Activated naive CD4-positive, alpha-beta T cell treated with anti-CD3 and anti-CD28 coated beads for 36 hours (primary cell): ENCODE measurements at regions not wholly inside any gene's neighbourhood (a gene's known extent, or its start where the extent isn't known, plus 50 kb on each side); places are given as distances from the start of the nearest gene placed in this dataset.
A peak's percentile ranks its signal among the peaks of the same experiment; 100 is the strongest.

Experiments used
- CTCF ChIA-PET: fragments of 350-600 bp; sonication (Branson Sonifier 250); formaldehyde crosslinking; loops from one replicate; lab custom pipeline; 2021; ENCODE audit warnings: antibody characterized with exemption; lab: Charles Lee
- DNase-seq: peaks from one replicate; pipeline ENCODE4 v3.0.0-alpha.2; 2020
- H3K27ac Mint-ChIP-seq: one replicate; pipeline ENCODE4 v1.8.0; 2021; ENCODE audit warnings: mild to moderate bottlenecking, mixed read lengths
- H3K27me3 Mint-ChIP-seq: one replicate; pipeline ENCODE4 v1.8.0; 2021; ENCODE audit warnings: low read depth, mixed read lengths
- H3K36me3 Mint-ChIP-seq: one replicate; pipeline ENCODE4 v1.8.0; 2021; ENCODE audit warnings: low read depth, mixed read lengths
- H3K4me1 Mint-ChIP-seq: one replicate; pipeline ENCODE4 v1.8.0; 2021; ENCODE audit warnings: low read depth, mixed read lengths
- H3K4me3 Mint-ChIP-seq: one replicate; pipeline ENCODE4 v1.8.0; 2021; ENCODE audit warnings: mild to moderate bottlenecking, moderate library complexity, mixed read lengths
- H3K9me3 Mint-ChIP-seq: one replicate; pipeline ENCODE4 v1.8.0; 2021; ENCODE audit warnings: mixed read lengths
- intact Hi-C: fragments of 100-400 bp; cut with micrococcal nuclease; formaldehyde crosslinking; loops from one replicate; pipeline ENCODE4 v1.15.1; 2023

DNA sequence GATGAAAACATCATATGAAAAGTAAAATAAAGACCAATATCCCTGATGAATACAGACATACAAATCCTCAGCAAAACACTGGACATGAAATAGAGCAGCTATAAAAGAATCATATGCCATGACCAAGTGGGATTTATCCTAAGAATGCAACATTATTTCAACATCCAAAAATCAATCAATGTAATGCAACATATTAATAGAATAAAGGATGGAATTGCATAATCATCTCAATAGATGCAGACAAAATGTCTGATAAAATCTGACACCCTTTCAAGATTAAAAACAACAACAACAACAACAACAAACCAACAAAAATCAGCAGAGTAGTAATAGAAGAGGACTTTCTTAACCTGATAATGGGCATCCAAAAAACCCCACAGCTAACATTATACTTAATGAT, 63.8 kb upstream of the IL1R1 start:
- no peaks in the 10 kb centered on the region for H3K36me3 Mint-ChIP-seq
- H3K4me1 Mint-ChIP-seq, result peaks cover 47% of the 10 kb centered on the region
- peaks cover 2% of the 10 kb centered on the region for H3K9me3 Mint-ChIP-seq
- no peak overlapping the region for H3K27ac Mint-ChIP-seq
- H3K4me3 Mint-ChIP-seq, result no peak overlapping the region
- intact Hi-C loops, result no loop called here
- no peak for DNase-seq
- CTCF ChIA-PET, result interaction anchor here (0.7 to 1.2 kb wide), 5 partner anchors 11 to 162 kb away, joined by 3 to 5 read pairs (median 3); no protein-coding TSS in a partner anchor
- no peaks in the 10 kb centered on the region for H3K27me3 Mint-ChIP-seq

GRCh38 chr2:102080451-102081242, 61.9 kb upstream of the IL1R1 start:
- intact Hi-C loops, result loop anchor here (5.0 kb wide), 2 partner anchors 337 to 363 kb away; no protein-coding TSS in a partner anchor
- DNase-seq, result no peak
- Mint-ChIP-seq H3K9me3 (peaks cover 2% of the 10 kb centered on the region), H3K4me3 (no peak overlapping the region), H3K27ac (peak overlapping the region; percentile 26), H3K4me1 (peaks cover 60% of the 10 kb centered on the region), H3K36me3 (no peaks in the 10 kb centered on the region), H3K27me3 (no peaks in the 10 kb centered on the region)
- CTCF ChIA-PET, result interaction anchor here (1.0 to 1.5 kb wide), 3 partner anchors 18 to 160 kb away, joined by 3 to 5 read pairs (median 3); no protein-coding TSS in a partner anchor

DNA sequence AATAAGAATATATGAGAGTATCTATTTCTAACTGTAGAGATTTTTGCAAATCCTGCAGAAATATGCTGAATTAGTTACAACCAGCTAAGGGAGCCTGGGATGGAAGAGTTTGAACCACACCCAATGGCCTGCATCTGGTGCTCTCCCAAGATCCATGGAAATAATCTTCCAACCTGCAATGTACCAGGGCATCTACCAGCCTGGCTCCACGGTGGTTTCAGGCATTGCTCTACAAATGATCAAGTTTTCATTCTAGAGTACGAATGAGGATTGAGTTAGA, 61.4 kb upstream of the IL1R1 start:
- H3K4me1 Mint-ChIP-seq, result peaks cover 60% of the 10 kb centered on the region
- H3K36me3 Mint-ChIP-seq, result no peaks in the 10 kb centered on the region

GRCh38 chr2:102081606-102082005, 60.9 kb upstream of the IL1R1 start:
- intact Hi-C loops, result loop anchor here (2.0 to 5.0 kb wide), 3 partner anchors 336 to 775 kb away; no protein-coding TSS in a partner anchor
- H3K4me3 Mint-ChIP-seq, result no peak overlapping the region
- CTCF ChIA-PET, result no interaction called here
- no peak for DNase-seq
- no peak overlapping the region for H3K27ac Mint-ChIP-seq
- no peaks in the 10 kb centered on the region for H3K27me3 Mint-ChIP-seq
- peaks cover 2% of the 10 kb centered on the region for H3K9me3 Mint-ChIP-seq
- H3K4me1 Mint-ChIP-seq, result peaks cover 60% of the 10 kb centered on the region
- H3K36me3 Mint-ChIP-seq, result no peaks in the 10 kb centered on the region

More for the DNA sequence above, 61.4 kb upstream of the IL1R1 start:
- CTCF ChIA-PET, result interaction anchor here (1.0 to 1.5 kb wide), 2 partner anchors 19 to 79 kb away, joined by 3 to 5 read pairs; no protein-coding TSS in a partner anchor
- H3K9me3 Mint-ChIP-seq, result peaks cover 2% of the 10 kb centered on the region
- H3K27ac Mint-ChIP-seq, result no peak overlapping the region
- H3K4me3 Mint-ChIP-seq, result no peak overlapping the region
- no peak for DNase-seq
- intact Hi-C loops, result loop anchor here (5.0 kb wide), 2 partner anchors 336 to 364 kb away; no protein-coding TSS in a partner anchor
- H3K27me3 Mint-ChIP-seq, result no peaks in the 10 kb centered on the region

GRCh38 chr2:102082571-102083392, 59.8 kb upstream of the IL1R1 start:
- peak; percentile 79 for DNase-seq
- intact Hi-C loops, result loop anchor here (1.0 to 5.0 kb wide), 15 partner anchors 18 to 776 kb away; no protein-coding TSS in a partner anchor
- Mint-ChIP-seq H3K4me3 (peak overlapping the region; percentile 30), H3K36me3 (no peaks in the 10 kb centered on the region), H3K9me3 (peaks cover 4% of the 10 kb centered on the region), H3K27ac (peak overlapping the region; percentile 91), H3K27me3 (no peaks in the 10 kb centered on the region), H3K4me1 (peaks cover 60% of the 10 kb centered on the region)
- CTCF ChIA-PET, result interaction anchor here (0.6 to 1.7 kb wide), 8 partner anchors 17 to 158 kb away, joined by 3 to 8 read pairs (median 3); no protein-coding TSS in a partner anchor

- no peak for DNase-seq
- H3K4me3 Mint-ChIP-seq, result no peak overlapping the region
- no peaks in the 10 kb centered on the region for H3K27me3 Mint-ChIP-seq
- H3K27ac Mint-ChIP-seq, result peak overlapping the region; percentile 91
- peaks cover 60% of the 10 kb centered on the region for H3K4me1 Mint-ChIP-seq
- CTCF ChIA-PET, result interaction anchor here (0.9 to 1.7 kb wide), 6 partner anchors 17 to 157 kb away, joined by 3 to 8 read pairs (median 4); no protein-coding TSS in a partner anchor
- H3K9me3 Mint-ChIP-seq, result peaks cover 4% of the 10 kb centered on the region
- no peaks in the 10 kb centered on the region for H3K36me3 Mint-ChIP-seq
- intact Hi-C loops, result loop anchor here (1.0 to 5.0 kb wide), 15 partner anchors 17 to 777 kb away; no protein-coding TSS in a partner anchor
Observed at GRCh38 chr2:102083393-102083703, 59.2 kb upstream of the IL1R1 start.

GRCh38 chr2:102084651-102085050, 57.9 kb upstream of the IL1R1 start:
- Mint-ChIP-seq H3K27ac (no peak overlapping the region), H3K4me1 (peaks cover 54% of the 10 kb centered on the region)
- CTCF ChIA-PET, result interaction anchor here (1.0 kb wide), 1 partner anchor 77 kb away, joined by 4 read pairs; no protein-coding TSS in a partner anchor

GRCh38 chr2:102085238-102085637, 57.3 kb upstream of the IL1R1 start:
- H3K27ac Mint-ChIP-seq, result no peak overlapping the region

More at GRCh38 chr2:102084651-102085050, 57.9 kb upstream of the IL1R1 start:
- no peaks in the 10 kb centered on the region for H3K27me3 Mint-ChIP-seq
- DNase-seq, result no peak
- no peaks in the 10 kb centered on the region for H3K36me3 Mint-ChIP-seq
- intact Hi-C loops, result loop anchor here (5.0 kb wide), 2 partner anchors 333 to 367 kb away; no protein-coding TSS in a partner anchor
- no peak overlapping the region for H3K4me3 Mint-ChIP-seq
- H3K9me3 Mint-ChIP-seq, result peaks cover 2% of the 10 kb centered on the region

DNA sequence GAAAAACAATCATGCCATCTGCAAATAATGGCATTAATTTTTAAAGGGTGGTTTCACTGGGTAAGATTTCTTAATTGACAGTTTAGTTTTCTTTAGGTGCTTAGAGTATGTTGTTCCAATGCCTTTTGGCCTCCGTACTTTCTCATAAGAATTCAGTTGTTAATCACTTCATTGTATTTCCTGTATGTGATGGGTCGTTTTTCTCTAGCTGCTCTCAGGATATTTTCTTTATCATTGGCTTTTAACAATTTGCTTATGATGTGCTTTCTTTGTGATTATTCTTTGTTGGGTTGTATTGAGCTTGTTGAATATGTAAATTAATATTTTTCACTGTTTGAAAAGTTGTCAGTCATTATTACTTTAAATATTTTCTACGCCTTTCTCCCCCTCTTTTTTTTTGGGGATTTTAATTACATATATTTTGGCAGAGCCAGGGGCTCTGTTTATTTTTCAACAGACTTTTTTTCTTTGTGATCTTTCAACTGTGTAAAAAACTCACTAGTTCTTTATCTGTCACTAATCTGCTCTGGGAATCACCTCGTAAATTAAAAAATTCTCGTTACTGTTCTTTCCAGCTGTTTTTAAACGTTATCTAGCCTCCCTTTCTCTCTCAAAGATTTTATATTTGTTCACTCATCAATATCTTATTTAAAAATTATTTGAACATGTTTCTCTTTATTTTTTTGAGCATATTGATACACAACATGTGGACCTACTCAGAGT, 56.2 kb upstream of the IL1R1 start:
- Mint-ChIP-seq H3K27me3 (no peaks in the 10 kb centered on the region), H3K27ac (no peak overlapping the region), H3K9me3 (peaks cover 10% of the 10 kb centered on the region), H3K36me3 (no peaks in the 10 kb centered on the region), H3K4me3 (no peak overlapping the region), H3K4me1 (peaks cover 39% of the 10 kb centered on the region)
- intact Hi-C loops, result no loop called here
- DNase-seq, result no peak
- CTCF ChIA-PET, result interaction anchor here (0.6 to 1.3 kb wide), 3 partner anchors 14 to 154 kb away, joined by 3 to 4 read pairs (median 3); no protein-coding TSS in a partner anchor

More at GRCh38 chr2:102085238-102085637, 57.3 kb upstream of the IL1R1 start:
- Mint-ChIP-seq H3K4me1 (peaks cover 50% of the 10 kb centered on the region), H3K4me3 (no peak overlapping the region), H3K27me3 (no peaks in the 10 kb centered on the region), H3K9me3 (peaks cover 2% of the 10 kb centered on the region), H3K36me3 (no peaks in the 10 kb centered on the region)
- intact Hi-C loops, result no loop called here
- CTCF ChIA-PET, result interaction anchor here (1.3 kb wide), 1 partner anchor 156 kb away, joined by 3 read pairs; no protein-coding TSS in a partner anchor
- DNase-seq, result no peak

DNA sequence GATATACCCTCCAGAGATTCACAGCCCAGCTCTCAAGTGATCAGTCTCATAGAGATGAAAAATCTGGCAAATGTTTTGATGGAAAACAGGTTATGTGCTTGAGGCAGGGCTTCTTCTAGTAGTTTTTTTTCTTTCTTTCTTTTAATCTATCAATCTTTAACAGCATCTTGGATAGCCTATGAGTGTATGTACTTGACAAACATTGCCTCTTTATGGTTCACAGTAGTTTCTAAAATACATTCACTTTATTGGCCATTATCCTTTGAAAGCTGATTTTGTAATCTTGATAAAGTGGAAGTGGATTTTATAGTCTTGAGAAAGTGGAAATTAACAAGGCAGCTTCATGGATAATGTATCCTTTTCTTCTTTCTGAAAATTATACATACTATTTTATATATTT, 51.4 kb upstream of the IL1R1 start:
- H3K27ac Mint-ChIP-seq, result no peak overlapping the region
- H3K27me3 Mint-ChIP-seq, result no peaks in the 10 kb centered on the region
- H3K4me1 Mint-ChIP-seq, result peaks cover 4% of the 10 kb centered on the region
- DNase-seq, result no peak
- no peak overlapping the region for H3K4me3 Mint-ChIP-seq
- H3K36me3 Mint-ChIP-seq, result no peaks in the 10 kb centered on the region
- CTCF ChIA-PET, result interaction anchor here (0.9 kb wide), 1 partner anchor 12 kb away, joined by 3 read pairs; no protein-coding TSS in a partner anchor
- intact Hi-C loops, result no loop called here
- H3K9me3 Mint-ChIP-seq, result peaks cover 10% of the 10 kb centered on the region

DNA sequence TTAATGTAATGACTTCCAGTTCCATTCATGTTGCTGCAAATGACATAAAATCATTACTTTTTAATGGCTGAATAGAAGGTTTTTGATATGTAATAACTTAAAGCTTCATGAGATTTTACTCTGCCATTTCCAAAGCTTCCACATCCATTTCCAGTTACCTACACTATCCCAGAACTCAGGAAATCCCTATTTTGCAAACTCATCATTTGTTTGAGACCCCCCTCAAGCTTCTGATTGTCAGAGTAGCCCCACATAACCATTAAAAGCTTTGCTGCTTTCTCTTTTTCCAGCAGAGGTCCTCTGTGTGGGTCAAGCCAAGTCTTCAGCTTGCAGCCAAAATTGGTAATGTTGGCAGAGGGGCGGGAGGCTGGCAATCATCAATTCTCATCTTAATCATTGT, 50.6 kb upstream of the IL1R1 start:
- peaks cover 4% of the 10 kb centered on the region for H3K4me1 Mint-ChIP-seq
- no peak overlapping the region for H3K27ac Mint-ChIP-seq
- CTCF ChIA-PET, result interaction anchor here (0.7 to 0.9 kb wide), 3 partner anchors 13 to 150 kb away, joined by 3 read pairs; no protein-coding TSS in a partner anchor

More for the DNA sequence above, 50.6 kb upstream of the IL1R1 start:
- no peak for DNase-seq
- intact Hi-C loops, result no loop called here
- H3K36me3 Mint-ChIP-seq, result no peaks in the 10 kb centered on the region
- H3K27me3 Mint-ChIP-seq, result no peaks in the 10 kb centered on the region
- H3K9me3 Mint-ChIP-seq, result peaks cover 10% of the 10 kb centered on the region
- H3K4me3 Mint-ChIP-seq, result no peak overlapping the region
